ENCODE measurements at regions not wholly inside any gene's neighbourhood (a gene's known extent, or its start where the extent isn't known, plus 50 kb on each side); places are given as distances from the start of the nearest gene placed in this dataset.
"Not testable (repeated sequence)": the region's sequence is repeated elsewhere in the genome, so short reads cannot be mapped to it uniquely, and the experiment has no call there.

- no peak for DNase-seq
Observed at GRCh38 chr10:78663721-78664120, 405.0 kb upstream of the ZMIZ1 start.

DNA sequence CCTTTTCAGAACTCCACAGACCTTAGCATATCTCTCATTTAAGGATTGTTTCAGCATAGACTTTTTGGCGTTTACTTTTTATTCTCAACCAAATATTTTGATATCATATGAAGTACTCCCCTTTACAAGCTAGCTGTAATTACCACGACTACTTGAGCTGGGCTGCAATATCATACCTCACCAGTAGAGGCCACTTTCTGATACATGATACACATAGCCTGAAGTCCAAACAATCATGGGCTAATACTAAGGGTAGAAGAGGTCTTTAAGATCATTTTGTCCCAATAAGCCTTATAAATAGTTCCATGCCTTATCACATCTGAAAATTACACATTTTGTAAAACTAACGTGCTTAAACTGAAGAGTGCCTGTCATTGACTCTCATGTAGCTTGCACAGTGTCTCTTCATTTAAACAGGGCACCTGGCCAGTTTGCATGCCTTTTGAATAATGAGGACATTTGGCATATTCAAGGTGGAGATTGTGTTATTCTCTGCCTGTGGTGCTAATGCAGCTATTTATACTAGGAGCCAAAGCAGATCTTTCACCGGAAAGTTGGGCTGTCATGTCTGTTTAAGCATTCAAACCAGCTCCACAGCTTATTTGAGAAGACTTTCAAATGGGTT lies 403.7 kb upstream of the ZMIZ1 start:
- DNase-seq = no peak

- DNase-seq = no peak
Observed at GRCh38 chr10:78672918-78673317, 395.8 kb upstream of the ZMIZ1 start.

DNA sequence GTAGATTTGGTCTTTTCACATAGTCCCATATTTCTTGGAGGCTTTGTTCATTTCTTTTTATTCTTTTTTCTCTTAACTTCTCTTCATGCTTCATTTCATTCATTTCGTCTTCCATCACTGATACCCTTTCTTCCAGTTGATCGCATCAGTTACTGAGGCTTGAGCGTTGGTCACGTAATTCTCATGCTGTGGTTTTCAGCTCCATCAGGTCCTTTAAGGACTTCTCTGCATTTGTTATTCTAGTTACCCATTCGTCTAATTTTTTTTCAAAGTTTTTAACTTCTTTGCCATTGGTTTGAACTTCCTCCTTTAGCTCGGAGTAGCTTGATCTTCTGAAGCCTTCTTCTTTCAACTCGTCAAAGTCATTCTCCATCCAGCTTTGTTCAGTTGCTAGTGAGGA lies 387.6 kb upstream of the ZMIZ1 start:
- not testable (repeated sequence) for DNase-seq

GRCh38 chr10:78681986-78682385 lies 386.8 kb upstream of the ZMIZ1 start:
- DNase-seq = not testable (repeated sequence)

GRCh38 chr10:78684947-78685346 lies 383.8 kb upstream of the ZMIZ1 start:
- no peak for DNase-seq

DNA sequence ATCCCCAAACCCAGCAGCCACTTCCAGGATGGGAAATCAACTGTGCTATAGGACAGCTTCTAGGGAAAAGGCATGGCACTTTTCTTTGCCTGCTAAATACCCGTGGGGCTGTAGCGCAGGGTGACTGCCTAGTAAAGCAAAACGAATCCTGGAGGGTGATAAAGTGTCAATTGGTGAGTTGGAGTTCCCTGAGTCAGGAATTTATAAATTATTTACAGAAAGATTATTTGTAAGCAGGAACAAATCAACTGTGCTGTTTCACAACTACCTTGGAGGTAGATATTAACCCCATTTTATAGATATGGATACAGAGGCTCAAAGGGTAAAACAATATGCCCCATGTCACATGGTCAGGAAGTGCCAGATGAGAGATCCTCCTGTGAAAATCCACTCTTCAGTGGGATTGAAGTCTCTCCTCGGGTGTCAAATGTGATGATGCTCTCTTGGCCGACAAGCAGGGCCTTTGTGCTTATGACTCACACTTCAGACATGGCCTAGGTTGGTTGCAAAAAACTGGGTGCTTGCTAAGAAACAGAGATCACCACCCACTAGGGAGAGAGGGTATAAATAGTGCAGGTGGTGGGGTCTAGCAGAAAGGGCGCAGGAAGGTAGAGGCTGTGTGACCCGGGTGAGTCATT lies 383.2 kb upstream of the ZMIZ1 start:
- DNase-seq = no peak

DNA sequence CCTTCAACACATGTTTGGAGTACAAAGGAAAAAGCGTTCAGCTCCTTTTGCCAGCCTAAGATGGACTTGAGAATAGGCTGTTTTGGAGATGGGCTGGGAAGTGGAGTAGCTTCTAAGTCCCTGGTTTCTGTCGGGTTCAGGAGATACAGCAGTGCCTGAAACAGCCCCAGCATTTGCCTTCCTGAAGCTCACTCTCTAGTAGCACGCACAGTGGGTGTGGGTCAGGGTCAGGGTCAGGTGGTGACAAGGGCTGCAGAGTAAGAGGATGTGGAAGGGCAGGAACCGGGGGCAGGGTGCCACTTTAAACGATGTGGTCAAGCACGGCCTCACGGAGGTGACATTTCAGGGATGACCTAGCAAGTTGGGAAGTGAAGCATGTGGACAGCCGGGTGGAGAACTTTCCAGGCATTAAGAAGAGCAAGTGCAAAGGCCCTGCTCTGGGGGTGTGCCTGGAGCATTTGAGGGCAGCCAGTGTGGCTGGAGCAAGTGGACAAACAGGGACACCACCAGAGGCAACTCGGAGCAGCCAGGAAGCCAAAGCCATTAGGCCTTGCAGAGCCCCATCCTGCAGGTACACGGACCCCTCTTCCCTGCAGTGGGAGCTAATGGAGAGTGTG lies 382.2 kb upstream of the ZMIZ1 start:
- DNase-seq = no peak

GRCh38 chr10:78687626-78688025 lies 381.1 kb upstream of the ZMIZ1 start:
- DNase-seq = no peak

DNA sequence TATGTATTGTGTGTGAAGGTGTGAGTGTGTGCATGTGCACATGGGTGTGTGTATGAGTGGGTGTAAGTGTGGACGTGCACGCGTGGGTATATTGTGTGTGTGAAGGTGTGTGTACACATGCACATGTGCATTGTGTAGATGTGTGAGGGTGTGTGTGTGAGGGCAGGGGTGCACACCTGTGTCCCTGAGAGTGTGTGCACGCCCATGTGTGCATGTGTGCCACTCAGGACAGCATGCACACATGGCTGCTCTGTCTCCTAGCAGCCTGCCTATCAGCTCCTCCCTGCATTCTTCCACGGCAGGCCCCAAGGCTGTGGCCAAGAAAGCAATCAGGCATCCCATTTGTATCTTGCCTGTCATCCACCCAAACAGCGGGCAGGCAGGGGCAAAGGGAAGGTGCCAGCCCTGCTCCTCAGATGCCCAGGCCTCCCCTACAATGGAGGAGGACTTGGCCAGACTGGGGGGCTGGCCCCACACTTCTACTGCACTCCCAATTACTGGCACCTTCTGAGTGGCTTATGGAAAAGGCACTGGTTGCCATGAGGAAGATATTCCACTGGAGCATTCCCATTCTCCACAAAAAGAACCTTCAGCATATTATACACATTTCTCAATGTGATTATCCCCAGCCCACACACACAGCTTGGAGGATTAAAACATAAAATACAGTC lies 380.4 kb upstream of the ZMIZ1 start:
- DNase-seq = no peak

DNA sequence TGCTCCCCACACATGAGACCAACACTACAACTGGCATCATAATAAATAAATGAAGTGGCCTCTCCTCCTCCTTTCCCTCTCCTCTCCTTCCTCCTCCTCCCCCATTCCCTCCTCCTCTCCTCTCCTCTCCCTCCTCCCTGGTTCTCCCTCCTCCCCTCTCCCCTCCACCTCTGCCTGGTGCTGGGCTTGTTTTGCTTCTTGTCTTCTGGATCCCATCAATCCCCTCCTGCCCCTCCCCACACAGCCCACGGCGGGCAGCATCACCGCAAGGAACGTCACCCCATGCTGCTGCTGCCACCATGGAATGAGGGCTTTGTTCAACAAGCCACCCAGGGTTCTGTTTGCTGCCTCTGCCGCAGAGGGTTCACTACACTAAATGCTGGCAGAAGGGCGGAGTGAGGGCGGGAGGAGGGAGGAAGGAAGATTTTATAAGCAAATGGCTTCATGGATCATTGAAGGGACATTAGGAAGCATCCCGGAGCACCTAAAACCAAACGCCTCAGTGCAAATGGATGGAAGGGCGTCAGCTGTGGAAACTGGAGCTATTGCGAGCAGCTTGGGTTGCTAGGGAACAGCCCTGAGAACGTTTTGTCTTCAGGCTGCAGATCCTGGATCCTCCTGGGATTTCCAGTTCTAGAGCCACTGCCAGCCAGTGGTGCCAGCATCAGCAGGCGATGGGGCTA lies 379.7 kb upstream of the ZMIZ1 start:
- DNase-seq = no peak

GRCh38 chr10:78689584-78689935 lies 379.2 kb upstream of the ZMIZ1 start:
- DNase-seq = no peak

DNA sequence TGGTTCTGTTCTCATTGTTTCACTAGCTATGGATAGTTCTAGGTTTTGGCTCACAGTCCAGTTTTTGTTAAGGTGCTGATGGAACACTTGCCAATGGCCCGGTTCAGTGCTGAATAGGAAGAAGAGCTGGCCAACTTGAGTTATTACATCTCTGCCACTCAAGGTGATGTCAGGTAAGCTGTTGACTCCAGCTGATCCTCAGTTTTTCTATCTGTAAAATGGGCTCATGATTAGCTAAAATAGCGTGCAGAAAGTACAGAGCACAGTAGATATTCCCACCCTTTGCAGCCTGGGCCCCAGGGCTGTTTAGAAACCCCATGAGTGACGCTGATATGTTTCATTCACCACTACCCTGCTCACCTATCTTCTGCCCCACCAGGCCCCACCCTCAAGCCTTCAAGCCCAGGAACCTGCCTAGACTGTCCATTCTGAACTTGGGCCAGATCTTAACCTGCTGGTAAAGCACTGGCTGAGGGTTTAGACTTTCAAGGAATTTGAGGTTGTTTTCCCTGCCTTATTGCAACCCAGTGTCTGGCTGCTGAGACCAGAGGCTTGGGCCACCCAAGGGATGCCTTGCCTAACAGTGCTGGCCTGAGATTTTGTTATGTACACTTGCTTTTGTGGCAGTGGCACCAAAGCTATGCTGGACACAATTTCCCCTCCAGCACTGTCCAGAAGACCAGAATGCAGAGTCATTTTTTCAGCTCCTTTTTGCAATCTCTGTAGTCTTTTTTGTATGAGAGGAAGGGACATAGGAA lies 378.2 kb upstream of the ZMIZ1 start:
- no peak for DNase-seq

DNA sequence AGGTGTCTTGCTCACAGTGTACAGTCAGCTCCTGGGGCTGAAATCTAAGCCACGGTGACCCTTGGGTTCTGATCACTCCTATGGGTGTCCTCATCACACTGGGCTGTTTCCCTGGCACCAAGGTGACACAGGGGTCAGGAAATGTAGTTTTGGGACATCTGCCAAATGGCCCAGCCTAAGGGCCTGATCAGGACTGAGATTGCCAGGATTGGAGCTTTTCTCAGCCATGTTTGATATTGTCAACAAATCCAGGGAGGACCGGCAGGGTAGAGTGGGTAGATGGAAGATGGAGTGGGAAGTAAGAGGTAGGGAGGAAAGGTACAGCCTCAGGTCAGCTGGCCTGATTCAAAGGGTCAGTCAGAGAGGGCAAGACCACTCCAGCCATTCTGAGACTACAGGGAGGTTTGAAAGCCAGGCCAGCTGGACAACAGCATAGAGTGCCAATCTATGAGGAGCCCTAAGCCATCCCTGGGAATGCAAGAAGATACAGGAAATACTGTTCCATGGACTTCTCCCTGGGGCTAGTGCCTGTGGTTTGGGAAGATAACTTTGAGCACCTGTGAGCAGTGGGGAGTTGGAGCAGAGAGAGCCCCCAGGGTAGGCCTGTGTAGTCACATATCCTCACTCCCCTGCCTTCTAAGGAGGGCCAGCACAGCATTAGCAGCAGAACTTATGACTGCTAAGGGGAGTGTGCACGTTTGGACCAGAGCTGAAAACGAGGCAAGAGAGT lies 377.3 kb upstream of the ZMIZ1 start:
- no peak for DNase-seq

- no peak for DNase-seq
Observed at GRCh38 chr10:78692071-78692470, 376.7 kb upstream of the ZMIZ1 start.

DNA sequence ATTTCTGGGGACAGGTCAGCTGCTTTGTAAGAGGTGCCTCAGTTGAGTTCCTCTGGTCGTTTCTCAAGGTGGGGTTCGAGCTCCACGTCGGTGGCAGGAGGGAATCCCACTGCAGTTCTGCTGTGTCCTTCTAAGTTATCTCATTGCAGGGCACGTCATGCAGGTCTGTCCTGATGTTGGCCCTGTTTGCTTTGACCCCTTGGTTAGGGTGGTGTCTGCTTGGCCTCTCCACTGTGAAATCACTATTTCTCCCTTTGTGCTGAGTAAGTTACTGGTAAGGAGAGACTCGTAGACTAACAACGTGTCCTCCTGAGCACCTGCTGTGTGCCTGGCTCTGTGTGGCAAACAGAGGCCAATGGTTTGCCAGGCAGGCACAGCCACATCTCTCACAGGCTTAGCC lies 372.9 kb upstream of the ZMIZ1 start:
- no peak for DNase-seq

- no peak for DNase-seq
Observed at GRCh38 chr10:78696791-78697395, 371.9 kb upstream of the ZMIZ1 start.

- DNase-seq = no peak
Observed at GRCh38 chr10:78699971-78700370, 368.8 kb upstream of the ZMIZ1 start.

GRCh38 chr10:78700413-78700812 lies 368.4 kb upstream of the ZMIZ1 start:
- DNase-seq = no peak

DNA sequence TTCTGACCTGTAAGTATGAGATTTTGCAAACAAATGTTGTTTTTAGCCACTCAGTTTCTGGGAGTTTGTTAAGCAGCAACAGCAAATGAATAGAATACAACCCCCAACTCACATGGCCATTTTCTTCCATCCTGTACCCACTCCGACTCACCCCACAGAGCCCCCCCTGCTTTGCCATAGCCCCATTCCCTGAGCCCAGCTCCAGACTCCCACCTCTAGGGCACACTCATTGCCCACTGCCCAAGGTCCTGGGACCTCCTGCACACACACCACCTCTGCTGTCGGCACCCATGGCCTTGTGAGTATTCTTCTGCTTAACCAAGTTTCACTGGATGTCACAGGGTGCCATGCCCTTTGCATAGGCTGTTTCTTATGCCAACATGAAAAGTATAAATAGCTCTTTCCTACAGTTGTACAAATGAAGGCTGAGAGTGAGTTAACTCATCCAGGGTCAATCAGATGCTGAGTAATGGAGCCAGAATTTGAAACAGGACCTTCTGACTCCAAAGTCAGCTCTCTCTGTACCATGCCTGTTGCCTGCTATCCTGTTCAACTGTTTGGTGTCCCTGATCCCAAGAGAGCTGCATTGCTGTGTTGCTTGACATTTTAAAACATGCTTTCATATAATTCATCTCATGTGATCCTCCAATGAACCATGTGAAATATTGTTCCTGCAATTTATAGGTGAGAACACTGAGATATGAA lies 367.8 kb upstream of the ZMIZ1 start:
- DNase-seq = no peak

DNA sequence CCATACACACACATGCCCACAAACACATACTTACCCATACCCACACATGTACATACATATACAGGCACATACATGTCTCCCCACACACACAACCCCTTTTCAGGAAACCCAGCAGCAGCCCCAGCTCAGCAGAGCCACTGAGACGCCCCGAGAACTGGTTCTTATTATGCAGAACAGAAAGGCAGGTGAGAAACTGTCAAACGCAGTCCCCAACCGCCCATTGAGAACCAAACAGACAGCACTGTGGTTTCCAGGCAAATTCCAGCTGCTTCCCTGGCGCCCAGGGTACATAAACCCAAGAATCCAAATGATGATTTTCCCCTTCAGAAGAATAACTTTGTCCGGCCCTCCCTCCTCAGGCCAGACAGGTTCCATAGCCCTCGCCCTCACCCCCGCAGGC lies 366.6 kb upstream of the ZMIZ1 start:
- no peak for DNase-seq
